HPDE6-E6E7 (cell line): ENCODE measurements at regions not wholly inside any gene's neighbourhood (a gene's known extent, or its start where the extent isn't known, plus 50 kb on each side); places are given as distances from the start of the nearest gene placed in this dataset.
A peak's percentile ranks its signal among the peaks of the same experiment; 100 is the strongest.

Experiments
- DNase-seq: peaks from one replicate; pipeline ENCODE4 v3.0.0; 2011; ENCODE audit warnings: missing footprints; ENCODE audit errors: extremely low spot score

DNA sequence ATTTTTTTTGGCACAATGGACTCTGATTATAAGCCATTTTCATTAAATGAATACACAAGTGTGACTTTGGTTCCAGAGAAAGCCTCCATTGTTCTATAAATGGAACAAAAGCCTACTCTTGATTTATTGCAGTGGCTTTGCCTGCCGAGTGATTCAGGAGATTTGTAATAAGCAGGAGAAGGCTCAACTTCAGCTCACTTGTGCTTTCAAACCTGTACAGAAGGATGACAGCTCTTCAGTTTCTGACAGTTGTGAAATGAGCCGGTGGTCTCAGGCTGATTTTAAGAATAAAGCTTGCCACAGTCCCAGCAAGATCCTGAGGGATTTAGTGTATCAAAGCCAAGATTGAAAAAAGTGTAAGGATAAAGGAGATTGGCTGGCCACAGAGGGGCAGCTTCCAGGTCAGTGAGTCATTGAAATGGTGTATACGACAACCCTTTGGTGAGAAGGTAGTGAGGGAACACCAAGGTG is 438.8 kb upstream of the TGFBR2 start:
- DNase-seq, result no peak

DNA sequence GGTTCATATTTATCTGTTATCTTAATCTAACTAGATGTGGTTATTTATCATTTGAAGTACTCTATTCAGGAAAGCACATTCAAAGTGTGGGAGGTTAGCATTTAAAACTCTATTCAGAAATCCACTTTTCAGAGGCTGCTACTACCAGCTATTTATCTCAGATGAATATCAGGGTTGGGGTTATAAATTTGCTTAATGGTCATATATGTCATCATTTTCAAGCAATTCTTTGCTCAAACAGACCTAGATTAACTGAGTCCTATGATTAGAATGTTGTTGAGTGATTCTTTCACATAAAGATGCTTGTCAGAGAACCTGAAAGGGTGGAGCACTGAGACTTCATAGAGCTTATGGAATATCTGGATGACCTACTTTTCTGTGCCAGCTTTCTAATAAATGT is 436.9 kb upstream of the TGFBR2 start:
- no peak for DNase-seq

DNA sequence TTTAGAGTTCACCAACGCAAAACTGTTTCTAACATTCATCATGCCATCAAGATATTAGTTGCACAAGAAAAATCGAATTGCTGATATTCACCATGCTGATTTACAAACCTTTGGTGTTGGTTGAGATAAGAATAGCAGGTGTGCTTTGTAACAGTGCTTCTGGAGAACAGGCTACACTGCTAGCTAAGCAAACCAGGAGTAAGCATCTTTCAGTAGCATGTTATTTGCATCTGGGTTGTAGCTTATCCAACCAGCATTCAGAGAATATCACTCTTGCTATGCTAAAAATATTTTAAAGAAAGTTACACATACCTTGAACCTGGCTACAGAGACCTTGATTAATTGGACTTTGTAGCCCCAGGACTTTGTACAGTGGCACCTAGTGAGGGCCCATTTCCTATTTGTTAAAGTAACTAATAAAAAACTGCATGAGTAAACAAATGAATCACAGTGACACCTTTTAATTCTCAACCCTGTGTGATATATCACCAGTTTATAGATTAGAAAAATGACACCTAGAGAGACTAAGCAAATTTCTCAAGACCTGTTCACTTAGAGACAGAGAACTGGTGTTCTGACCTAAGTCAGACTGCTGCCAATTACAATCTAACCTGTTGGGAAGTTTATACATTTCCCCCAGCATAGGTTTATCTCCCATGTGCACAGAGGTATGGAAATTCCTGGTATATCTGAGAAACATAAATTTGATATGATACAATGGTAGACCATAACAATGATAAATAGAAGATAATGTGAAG is 435.5 kb upstream of the TGFBR2 start:
- DNase-seq, result no peak

DNA sequence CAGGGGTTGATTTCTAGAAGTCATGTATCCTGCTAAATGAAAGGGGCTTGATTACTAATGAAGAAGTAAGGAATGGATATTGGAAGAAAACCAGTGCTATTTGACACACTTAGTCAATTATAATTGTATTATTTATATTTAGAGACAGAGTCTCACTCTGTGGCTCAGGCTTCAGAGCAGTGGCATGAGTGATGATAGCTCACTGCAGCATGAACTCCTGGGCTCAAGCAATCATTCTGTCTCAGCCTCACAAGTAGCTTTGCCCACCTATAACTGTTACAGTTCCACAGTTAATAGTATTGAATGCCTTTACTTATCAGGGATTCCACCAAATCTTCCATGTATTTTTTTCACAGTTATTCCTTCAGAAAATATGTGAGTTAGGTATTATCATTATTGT is 432.0 kb upstream of the TGFBR2 start:
- DNase-seq, result no peak

DNA sequence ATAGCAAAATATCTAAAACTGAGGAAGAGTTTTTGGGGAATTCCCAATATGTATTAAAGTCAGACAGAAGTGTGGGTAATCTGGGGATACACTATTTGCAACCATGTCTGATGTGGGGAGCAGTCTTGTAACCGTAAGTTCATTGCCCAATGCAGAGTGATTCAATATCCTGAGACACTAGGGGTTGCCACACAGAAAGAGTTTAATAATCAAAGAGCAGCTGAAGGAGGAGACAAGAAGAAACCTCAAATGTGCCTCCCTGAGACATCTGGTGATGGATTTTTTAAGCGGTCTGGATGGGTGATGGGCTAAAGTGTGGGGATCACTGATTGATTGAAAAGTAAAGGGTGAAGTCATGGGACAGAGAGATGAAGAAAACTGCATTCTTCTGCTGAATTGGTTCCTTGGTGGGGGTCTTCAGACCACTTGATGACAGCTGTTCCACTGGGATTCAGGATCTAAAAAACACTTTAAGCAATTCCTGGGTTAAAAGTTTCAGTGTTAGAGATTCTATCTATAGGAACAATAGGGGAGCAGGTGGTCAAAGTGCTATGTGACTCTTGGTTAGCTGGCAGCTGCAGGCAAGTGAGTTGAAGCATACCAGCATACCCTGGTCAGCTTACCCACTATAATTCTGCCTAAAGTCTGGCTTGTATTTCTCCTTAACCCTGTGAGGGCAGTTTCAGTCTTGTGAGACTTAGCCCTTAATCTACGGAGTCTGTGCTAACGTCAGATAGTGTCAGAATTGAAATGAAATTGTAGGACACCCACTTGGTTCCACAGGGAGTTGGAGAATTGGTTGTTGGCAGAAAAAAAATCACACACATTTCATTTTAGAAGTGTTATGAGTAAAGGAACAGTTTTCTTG is 425.9 kb upstream of the TGFBR2 start:
- DNase-seq, result no peak

DNA sequence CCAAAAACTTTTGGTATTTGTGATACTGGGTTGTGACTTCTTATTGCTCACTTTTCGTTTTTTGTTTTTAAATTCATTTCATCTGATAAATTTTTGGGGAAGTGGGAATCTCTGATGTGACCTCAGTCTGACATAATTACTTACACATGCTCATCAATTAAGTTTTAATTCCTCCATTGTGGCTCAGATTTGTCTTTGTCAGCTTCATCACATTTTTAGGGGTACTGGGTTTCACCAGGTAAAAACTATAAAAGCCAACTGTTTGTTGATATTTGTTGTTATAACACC is 425.3 kb upstream of the TGFBR2 start:
- DNase-seq, result no peak

DNA sequence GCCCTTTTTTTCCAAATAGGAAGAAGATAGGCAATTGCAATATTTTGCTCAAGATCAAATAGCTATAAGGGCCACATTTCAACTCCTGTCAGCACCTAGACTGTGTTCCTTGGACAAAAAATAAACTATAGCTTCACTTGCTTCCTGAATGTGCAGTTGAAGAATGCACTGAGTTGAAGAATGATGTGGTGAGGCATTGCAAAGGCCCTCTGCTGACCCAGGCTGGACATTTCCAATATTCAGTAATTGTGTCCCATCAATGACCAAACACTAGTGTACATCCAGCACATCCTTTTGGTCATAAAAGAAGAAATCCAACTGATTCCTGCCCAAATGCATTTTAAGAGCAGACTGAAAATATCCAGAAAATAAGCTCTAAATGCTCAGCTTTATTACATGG is 424.8 kb upstream of the TGFBR2 start:
- no peak for DNase-seq

DNA sequence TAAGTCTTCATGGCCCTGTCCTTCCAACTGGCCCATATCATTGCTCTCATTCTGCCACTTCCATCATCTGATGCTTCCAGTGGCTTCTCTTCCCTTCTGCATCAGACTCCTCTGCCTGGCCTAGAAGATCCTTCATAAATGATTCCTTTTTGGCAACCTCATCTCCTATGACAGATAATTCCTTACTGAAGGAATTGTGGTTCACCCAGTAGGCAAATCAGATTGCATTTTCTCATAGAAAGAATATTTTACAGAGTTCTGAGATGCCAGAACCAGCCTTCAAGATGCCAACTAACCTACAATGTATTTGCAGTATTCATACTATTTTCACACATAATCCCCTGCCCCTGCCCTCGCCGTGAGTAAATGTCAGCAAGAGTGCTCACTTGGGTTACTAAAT is 423.0 kb upstream of the TGFBR2 start:
- no peak for DNase-seq

DNA sequence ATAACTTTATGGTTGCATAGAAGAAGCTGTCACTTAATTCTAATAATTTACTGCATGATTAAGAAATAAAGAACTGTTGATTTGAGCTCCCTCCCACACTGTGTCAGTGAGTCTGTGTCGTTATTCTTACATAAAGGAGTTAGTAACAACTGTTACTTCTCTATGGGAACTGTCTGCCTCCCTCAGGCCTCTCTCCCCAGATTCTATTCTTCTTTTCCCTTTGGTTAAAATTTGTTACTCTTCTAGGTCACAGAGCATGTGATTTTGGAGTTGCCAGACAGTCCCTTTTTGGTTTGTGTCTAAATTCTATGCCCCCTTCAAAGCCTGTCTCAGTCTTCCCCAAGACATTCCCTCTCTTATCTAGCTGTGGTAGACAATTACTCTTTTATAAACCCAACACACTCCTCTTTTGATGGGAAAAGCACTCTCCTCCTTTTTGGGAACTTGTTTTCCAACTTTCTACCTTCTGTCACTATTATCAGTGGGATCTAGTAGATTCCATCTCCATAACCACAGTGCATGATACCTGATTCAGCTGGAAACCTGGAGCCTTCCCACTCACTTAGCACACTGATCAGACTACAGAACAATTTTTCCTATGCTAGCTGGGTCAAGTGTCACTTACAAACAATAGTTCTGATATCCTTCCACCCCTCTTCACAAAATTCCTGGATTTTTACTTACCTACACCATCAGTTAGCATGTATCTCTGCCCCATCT is 422.1 kb upstream of the TGFBR2 start:
- DNase-seq, result no peak

DNA sequence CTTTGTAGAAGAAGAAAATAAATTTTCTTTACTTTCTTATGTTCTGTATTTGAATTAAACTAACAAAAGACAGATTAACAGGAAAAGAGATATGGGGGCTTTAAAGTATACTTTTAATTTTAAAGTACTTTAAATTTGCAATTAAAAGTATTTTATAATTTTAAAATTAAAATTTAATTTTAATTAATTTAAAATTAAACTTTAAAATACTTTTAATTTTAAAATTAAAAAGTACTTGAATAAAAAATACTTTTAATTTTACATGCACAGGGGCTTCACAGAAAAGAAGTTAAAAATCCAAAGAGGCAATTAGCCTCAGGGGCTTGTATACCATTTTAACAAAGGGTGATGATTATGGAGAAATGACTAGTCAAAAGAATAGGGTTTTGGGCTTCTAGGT is 420.5 kb upstream of the TGFBR2 start:
- DNase-seq, result no peak

DNA sequence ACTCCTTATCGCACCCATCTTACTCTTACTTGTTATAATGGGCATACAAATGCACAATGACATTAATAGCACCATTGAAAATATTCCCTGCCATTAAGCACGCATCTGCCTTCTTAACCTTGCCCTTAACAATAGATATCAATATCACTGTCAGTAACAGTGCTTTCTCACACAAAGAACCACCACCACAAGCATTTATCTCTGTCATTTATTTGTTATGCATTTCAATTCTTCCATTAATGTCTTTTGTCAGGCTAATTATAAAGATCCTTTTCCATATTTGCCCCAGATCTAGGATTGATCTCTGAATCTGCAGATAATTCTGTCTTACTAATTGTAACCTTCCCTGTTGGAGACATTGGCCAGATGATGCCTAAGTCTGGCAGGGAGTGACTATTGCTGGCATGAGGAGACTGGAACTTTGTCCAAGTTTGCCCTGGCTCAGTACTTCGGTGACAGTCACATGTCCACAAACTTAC is 419.6 kb upstream of the TGFBR2 start:
- no peak for DNase-seq

DNA sequence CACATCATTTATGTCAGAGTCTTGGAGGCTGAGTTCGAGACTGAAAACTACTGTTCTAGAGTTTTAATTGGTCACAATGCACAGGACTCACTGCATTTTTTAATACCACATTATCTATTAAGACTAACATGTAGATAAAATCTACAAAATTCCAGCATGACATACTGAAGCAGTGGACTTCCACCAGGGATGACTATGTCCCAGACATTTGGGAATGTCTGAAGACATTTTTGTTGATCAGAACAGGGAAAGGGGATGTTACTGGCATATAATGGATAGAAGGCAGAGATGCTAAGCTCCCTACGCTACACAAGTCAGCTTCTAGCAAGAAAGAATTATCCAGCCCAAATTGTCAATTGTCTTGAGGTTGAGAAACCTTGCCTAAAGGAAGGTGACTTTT is 419.0 kb upstream of the TGFBR2 start:
- no peak for DNase-seq

DNA sequence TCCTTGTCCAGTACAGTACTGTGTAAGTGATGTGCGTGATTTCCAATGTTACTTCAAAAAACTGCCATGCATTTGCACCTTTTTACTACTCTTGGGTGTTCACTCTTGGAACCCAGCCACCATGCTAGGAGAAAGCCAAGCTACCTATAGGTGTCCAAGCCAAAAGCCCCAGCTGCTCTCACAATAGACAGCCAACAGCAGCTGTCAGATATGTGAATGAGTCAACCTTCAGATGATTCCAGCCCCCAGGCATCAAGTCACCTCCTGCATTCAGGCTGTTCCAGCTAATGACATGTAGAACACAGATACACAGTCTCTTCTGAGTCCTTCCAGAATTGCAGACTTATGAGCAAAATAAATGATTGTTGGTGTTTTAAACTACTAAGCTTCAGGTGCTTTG is 417.7 kb upstream of the TGFBR2 start:
- peak; percentile 10 for DNase-seq

DNA sequence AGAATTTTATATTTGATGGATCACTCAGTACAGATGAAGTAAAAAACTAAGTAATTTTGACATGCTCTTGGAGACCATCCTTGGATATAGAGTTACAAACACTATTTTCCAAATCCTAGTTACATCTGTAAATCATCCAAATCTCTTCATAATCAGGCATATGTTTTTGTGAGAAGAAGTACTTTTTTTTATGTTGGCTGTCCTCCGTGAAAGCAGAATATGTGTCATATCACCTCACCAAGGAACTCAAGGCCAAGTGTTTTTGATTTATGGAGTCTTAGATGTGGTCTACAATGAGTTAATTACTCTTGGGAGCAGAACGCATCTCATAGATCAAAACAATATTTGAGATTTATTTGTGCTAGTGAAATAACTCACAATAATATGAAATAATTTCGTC is 416.5 kb upstream of the TGFBR2 start:
- no peak for DNase-seq

DNA sequence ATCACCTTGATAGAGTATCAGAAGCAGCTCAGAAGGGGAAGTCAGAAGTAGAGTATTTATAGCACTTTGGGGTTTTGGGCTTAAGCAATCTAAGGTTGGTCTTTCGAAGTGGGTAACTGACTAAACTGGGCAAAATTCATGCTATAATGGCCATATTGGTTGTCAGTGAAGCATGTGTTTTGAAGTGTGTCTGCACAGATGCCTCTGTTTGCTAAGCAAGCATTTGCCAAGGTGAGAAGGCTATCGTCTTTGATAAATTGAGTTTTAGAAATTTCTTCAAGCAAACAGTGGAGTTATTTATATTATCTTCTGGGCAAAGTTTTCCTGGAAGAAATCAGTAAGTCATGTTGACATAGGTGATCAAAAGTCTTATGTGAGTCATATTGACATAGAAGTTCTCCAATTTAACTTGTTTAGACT is 412.8 kb upstream of the TGFBR2 start:
- DNase-seq, result no peak

DNA sequence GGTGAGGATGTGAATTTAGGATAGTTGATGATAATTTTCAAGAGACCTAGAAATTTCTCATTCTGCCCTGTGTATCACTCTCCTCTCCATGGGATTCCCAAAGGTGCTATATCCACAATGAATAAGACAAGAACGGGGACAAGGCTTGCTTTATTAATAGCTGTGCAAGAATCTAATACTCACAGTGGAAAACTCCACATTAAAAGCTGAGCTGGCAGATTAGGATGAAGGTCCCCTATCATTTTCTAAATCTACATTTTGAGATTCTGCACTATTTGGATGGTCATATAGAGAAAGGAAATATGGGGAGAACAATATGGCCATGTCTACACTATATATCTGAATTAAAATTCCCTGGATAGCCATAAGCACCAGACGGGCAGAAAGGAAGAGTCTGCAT is 411.0 kb upstream of the TGFBR2 start:
- DNase-seq, result no peak

DNA sequence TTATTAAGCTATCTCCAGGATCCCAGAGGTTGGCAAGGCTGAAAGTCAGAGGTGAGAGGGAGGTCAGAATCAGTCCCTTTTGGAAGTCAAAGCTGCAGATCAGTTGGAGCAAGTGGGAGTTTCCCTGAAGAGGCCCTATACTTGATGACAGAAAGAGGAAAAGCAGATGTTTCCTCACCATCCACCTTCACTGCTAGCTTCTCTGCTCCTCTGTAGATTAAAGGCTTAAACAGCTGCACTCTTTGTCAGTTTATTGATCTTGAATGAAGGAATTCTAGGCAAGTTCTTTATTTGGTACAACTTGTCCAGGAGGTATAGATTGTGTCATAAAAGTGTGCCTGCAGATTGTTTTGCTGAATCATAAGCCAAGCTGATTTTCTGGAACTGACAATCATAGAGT is 408.2 kb upstream of the TGFBR2 start:
- DNase-seq, result no peak

DNA sequence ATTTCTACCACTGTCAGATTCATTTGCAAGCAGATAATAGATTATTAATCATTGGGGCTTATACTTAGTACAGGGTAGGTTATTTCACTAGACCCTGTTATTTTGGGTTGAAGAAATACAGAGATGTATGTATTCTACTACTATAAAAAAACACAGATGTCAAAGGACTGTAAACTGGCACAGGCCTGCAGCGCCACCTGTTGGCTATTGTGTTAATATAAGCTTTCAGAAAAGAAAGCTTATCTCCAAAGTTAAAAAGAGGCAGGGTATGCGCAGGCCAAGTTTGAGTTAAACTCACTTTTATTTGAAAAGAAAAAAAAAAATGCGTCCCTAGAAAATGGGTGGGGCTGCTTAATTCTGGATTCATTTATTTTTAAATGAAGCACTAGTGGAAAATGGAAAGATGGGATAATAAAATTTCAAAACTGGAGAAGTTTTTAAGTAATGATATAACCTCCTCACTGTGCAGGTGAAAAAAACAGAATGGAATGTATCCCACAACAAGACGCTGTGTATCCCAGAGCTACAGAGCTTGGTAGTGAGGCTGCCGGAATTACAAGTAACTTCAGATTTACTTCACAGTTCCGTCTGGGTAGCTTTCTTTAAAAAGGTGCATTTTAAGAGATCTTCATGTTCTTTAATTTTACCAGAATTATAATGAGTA is 407.2 kb upstream of the TGFBR2 start:
- DNase-seq, result peak; percentile 1

DNA sequence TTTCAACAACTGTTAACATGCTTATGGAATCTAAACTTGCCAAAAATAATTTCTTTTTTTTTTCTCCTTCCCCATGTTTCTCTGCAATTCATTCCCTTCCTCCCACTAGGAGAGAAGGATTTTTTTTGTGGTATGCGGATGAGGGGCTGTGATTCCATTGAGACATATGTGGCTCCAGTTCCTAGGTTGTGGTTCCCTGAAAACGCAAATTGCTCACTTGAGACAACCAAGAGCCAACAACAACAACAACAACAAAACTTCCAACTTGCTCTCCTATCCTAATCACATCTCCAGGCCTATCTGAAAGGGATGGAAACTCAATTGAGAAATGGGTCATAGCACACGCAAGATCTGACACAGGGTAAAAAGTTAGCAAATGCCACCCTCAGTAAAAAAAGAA is 406.5 kb upstream of the TGFBR2 start:
- no peak for DNase-seq

DNA sequence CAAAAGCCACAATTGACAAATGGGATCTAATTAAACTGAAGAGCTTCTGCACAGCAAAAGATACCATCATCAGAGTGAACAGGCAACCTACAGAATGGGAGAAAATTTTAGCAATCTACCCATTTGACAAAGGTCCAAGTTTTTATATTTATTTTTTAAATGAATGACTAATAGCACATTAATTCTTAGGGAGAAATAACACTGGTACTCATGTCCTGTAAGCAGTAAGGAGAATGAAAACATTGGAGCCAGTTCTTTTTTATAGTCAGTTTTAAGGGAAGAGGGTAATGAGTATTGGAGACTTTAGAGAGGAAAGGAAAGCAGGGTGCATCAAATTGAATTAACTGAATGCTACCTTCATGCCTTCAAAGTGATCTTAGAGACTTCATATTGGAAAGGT is 404.7 kb upstream of the TGFBR2 start:
- DNase-seq, result no peak

DNA sequence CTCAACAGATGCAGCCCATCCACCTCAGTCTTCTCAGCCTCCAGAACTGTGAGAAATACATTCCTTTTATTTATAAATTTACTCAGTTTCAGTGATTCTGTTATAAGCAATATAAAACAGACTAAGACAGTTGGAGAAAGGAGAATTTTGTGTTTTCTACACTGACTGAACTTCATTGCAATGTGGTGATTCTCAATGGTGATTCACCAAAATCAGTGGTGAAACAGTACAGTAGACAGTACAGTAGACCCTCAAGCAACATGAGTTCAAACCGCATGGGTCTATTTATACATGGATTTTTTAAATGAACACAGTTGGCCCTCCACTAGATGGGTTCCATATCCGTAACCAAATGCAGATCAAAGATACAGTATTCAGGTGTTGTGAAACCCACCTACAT is 403.1 kb upstream of the TGFBR2 start:
- no peak for DNase-seq

DNA sequence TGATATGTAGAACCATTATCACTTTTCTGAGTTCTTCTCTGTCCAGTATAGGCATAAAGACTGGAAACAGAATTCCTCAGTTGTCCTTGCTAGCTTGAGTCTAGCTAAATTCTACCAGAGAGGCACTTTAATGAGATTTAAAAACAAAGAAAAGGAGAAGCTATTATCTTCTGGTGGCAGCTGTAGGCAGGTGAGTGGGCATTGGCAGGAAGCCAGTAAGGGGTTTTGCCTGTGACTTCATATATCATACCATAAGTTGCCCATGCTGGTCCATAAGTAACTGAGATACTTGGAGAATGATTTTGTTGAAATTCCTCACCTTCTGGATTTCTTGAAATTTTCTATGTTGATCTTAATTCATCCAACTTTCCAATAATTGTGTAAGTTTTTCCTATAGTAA is 402.3 kb upstream of the TGFBR2 start:
- DNase-seq, result no peak
